ENCODE measurements at regions not wholly inside any gene's neighbourhood (a gene's known extent, or its start where the extent isn't known, plus 50 kb on each side); places are given as distances from the start of the nearest gene placed in this dataset.
"Not testable (repeated sequence)": the region's sequence is repeated elsewhere in the genome, so short reads cannot be mapped to it uniquely, and the experiment has no call there.

DNA sequence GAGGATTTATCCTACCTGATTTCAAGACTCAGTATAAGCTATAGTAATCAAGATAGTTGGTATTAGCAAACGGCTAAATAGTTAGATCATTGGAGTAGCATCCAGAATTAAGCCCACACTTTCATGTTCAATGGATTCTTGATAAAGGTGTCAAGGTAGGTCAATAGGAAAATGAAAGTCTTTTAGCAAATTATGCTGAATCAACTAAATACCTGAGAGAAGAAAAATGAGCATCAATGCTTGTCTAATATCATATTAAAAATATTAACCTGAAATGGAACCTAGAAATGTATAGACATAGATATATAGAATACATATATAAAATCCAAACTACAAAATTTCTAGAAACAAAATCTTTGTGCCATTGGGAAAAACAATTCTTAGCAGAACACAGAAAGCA, 685.6 kb downstream of the DTWD2 start:
- DNase-seq (ENCODE audit: low read depth) = no peak
- H3K36me3 ChIP-seq (ENCODE audit: control insufficient read depth, insufficient read depth, low read length) = no peaks in the 10 kb centered on the region
- H3K27me3 ChIP-seq (ENCODE audit: control insufficient read depth, insufficient read depth, low read length) = no peaks in the 10 kb centered on the region
- TF ChIP-seq, protein P1, sequence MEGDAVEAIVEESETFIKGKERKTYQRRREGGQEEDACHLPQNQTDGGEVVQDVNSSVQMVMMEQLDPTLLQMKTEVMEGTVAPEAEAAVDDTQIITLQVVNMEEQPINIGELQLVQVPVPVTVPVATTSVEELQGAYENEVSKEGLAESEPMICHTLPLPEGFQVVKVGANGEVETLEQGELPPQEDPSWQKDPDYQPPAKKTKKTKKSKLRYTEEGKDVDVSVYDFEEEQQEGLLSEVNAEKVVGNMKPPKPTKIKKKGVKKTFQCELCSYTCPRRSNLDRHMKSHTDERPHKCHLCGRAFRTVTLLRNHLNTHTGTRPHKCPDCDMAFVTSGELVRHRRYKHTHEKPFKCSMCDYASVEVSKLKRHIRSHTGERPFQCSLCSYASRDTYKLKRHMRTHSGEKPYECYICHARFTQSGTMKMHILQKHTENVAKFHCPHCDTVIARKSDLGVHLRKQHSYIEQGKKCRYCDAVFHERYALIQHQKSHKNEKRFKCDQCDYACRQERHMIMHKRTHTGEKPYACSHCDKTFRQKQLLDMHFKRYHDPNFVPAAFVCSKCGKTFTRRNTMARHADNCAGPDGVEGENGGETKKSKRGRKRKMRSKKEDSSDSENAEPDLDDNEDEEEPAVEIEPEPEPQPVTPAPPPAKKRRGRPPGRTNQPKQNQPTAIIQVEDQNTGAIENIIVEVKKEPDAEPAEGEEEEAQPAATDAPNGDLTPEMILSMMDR (IDR thresholded peaks at IDR 0.05; ENCODE audit: insufficient read depth, low read length, poor library complexity, severe bottlenecking) = no peak
- no peak overlapping the region for H3K4me3 ChIP-seq (ENCODE audit: low read depth, low read length)

DNA sequence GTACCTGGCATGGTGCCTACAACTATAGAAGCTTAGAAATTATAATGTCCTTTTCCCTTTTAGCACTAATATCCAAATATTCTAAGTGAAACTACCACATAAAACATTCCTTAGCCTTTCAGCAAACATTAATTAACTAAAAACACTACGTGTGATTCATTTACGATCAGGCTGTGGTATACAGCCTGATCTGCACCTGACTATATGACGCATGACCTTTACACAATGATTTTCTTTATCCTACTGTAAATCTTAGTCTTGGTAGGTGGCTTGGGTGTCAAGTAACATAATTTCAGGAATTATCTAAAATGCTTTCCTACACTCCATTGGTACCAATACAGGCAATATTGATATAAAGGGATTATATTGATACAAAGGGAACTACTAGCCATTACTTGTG, 686.7 kb downstream of the DTWD2 start:
- Histone ChIP-seq H3K36me3 (ENCODE audit: control insufficient read depth, insufficient read depth, low read length) (no peaks in the 10 kb centered on the region), H3K27me3 (ENCODE audit: control insufficient read depth, insufficient read depth, low read length) (no peaks in the 10 kb centered on the region), H3K4me3 (ENCODE audit: low read depth, low read length) (no peak overlapping the region)
- TF ChIP-seq, protein P1 (IDR thresholded peaks at IDR 0.05; ENCODE audit: insufficient read depth, low read length, poor library complexity, severe bottlenecking) = no peak
- DNase-seq (ENCODE audit: low read depth) = no peak

DNA sequence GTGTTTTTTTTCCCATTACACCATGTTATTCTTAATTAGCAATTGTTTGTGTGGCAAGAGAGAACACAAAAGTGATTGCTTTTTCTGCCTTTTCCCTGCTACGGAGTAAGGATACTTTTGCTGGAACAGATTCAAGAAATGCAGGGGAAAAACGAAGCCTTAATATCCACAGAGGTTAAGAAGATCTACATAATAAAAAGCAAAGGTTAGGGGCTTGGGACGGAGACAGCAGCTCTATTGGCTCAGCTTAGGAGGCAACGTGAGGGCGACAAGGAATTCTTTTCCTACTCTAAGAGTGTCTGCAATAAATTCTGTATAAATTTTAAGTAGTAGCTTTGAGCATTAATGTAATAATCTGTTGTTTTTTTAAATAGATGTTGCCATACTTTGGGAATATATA, 693.3 kb downstream of the DTWD2 start:
- Histone ChIP-seq H3K27me3 (ENCODE audit: control insufficient read depth, insufficient read depth, low read length) (no peaks in the 10 kb centered on the region), H3K4me3 (ENCODE audit: low read depth, low read length) (no peak overlapping the region), H3K36me3 (ENCODE audit: control insufficient read depth, insufficient read depth, low read length) (no peaks in the 10 kb centered on the region)
- TF ChIP-seq, protein P1 (IDR thresholded peaks at IDR 0.05; ENCODE audit: insufficient read depth, low read length, poor library complexity, severe bottlenecking) = no peak
- no peak for DNase-seq (ENCODE audit: low read depth)

DNA sequence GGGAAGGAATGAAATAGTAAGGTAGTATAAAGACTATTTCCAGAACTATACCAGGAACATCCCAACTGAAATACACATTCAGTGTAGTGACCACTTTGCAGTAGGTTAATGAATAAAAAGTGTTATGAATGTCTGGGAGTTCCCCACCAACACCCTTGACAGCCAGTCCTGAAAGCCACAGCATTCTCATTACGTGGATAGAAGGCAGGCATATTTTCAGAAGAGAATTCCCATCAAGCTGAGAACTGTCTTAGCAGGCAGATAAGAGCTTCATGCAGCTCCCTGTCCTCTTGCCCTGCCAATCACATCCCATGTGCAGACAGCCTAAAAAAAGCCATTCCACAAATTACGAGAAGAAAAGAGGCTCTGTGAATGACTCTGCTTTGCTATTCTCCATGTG, 695.0 kb downstream of the DTWD2 start:
- H3K4me3 ChIP-seq (ENCODE audit: low read depth, low read length) = no peak overlapping the region
- no peak for DNase-seq (ENCODE audit: low read depth)
- H3K36me3 ChIP-seq (ENCODE audit: control insufficient read depth, insufficient read depth, low read length) = no peaks in the 10 kb centered on the region
- H3K27me3 ChIP-seq (ENCODE audit: control insufficient read depth, insufficient read depth, low read length) = no peaks in the 10 kb centered on the region
- TF ChIP-seq, protein P1 (IDR thresholded peaks at IDR 0.05; ENCODE audit: insufficient read depth, low read length, poor library complexity, severe bottlenecking) = no peak

GRCh38 chr5:118290204-118290603, 698.1 kb downstream of the DTWD2 start:
- H3K36me3 ChIP-seq (ENCODE audit: control insufficient read depth, insufficient read depth, low read length) = no peaks in the 10 kb centered on the region
- no peaks in the 10 kb centered on the region for H3K27me3 ChIP-seq (ENCODE audit: control insufficient read depth, insufficient read depth, low read length)
- TF ChIP-seq, protein P1 (IDR thresholded peaks at IDR 0.05; ENCODE audit: insufficient read depth, low read length, poor library complexity, severe bottlenecking) = no peak
- DNase-seq (ENCODE audit: low read depth) = no peak
- H3K4me3 ChIP-seq (ENCODE audit: low read depth, low read length) = no peak overlapping the region

GRCh38 chr5:118284230-118284629, 704.1 kb downstream of the DTWD2 start:
- not testable (repeated sequence) for H3K4me3 ChIP-seq (ENCODE audit: low read depth, low read length); H3K36me3 ChIP-seq (ENCODE audit: control insufficient read depth, insufficient read depth, low read length); DNase-seq (ENCODE audit: low read depth); H3K27me3 ChIP-seq (ENCODE audit: control insufficient read depth, insufficient read depth, low read length)

GRCh38 chr5:118282480-118283038, 705.8 kb downstream of the DTWD2 start:
- not testable (repeated sequence) for DNase-seq (ENCODE audit: low read depth); H3K4me3 ChIP-seq (ENCODE audit: low read depth, low read length); H3K27me3 ChIP-seq (ENCODE audit: control insufficient read depth, insufficient read depth, low read length); H3K36me3 ChIP-seq (ENCODE audit: control insufficient read depth, insufficient read depth, low read length)

Measured in kidney epithelial cell (primary cell).